GM19324 (cell line): ENCODE measurements at regions not wholly inside any gene's neighbourhood (a gene's known extent, or its start where the extent isn't known, plus 50 kb on each side); places are given as distances from the start of the nearest gene placed in this dataset.
"Not testable (repeated sequence)": the region's sequence is repeated elsewhere in the genome, so short reads cannot be mapped to it uniquely, and the experiment has no call there.

ENCODE experiments used
- ATAC-seq: cut with Tn5 transposase; IDR thresholded peaks from one replicate; pipeline ENCODE4 v1.9.1; 2021; ENCODE audit warnings: mild to moderate bottlenecking, moderate library complexity; ENCODE audit not compliant: unreplicated experiment, low FRiP score

- no peak for ATAC-seq
These were observed 324.0 kb downstream of the FOXO1 start for GRCh38 chr13:40342461-40342860.

- ATAC-seq, result no peak
These were observed 323.5 kb downstream of the FOXO1 start for GRCh38 chr13:40342901-40343300.

DNA sequence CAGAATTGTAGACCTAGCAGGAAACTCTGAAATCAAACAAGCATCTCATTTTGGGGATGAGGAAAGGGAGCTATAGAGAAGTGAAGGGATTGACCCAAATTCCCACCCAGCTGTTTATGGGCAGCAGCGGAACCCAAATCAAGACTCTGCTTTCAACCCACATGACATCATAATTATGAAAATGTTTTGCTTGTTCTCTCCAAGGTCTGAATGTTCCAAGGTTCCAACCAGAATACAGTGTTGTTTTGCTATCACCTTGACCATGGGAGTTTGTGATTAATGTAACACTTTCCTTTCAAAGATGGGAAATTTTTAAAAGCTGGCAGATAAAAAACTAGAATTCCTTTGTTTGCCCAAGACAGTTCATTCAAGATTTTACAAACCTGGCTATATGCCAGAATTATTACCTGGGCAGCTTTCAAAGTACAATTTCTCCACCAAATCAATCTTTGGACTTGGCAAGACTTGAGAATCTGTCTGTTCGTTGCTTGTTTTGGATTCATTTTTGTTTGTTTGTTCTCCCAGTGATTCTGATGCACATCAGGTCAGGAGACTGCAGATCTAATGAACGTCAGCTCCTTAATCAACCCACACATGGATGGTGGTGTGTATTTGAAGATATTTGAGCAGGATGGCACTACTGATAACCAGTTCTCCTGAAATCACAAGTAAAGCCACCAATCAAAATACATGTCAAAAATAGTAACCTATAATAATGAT is 322.7 kb downstream of the FOXO1 start:
- ATAC-seq, result no peak

DNA sequence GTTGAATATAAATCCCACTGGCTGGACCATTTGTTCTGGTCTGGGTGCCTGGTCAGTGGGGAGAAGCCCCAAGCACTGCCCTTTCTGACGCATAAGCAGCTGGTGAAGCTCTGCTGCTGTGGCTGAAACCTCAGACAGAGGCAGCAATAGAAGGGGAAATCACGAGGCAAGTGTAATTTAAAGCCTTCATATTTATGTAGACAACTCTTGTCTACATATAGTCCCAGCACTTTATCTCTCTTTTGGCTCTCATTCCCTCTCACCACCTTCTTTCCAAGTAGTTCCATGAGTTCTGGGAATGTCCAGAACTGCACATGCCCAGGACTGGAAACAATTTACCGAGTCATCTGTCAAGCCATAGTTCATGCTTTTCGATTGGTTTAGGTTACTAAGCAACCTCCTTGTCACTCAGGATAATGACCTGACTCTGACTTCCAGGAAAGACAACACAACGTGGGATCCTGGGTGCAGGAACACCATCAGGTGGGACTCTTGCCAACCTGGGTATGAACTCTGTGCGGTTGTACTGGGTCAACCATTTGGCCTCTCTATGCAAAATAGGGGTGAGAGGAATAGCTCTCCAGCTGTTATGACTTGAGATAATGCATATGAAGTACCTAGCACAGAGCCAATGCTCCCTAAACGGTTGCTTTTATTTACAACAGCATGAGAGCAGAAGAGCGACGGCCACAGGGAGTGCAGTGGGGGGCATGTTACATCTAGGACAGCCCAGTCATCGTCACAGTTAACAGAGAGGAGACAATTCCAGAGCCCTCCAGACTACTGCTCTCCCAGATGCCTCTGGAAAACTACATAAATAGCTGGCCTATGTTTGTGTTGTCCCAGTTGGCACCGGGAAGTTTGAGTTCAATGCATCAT is 321.9 kb downstream of the FOXO1 start:
- peak; percentile 66 for ATAC-seq

GRCh38 chr13:40345149-40345514 is 321.3 kb downstream of the FOXO1 start:
- ATAC-seq, result no peak

GRCh38 chr13:40345654-40346372 is 320.6 kb downstream of the FOXO1 start:
- no peak for ATAC-seq

DNA sequence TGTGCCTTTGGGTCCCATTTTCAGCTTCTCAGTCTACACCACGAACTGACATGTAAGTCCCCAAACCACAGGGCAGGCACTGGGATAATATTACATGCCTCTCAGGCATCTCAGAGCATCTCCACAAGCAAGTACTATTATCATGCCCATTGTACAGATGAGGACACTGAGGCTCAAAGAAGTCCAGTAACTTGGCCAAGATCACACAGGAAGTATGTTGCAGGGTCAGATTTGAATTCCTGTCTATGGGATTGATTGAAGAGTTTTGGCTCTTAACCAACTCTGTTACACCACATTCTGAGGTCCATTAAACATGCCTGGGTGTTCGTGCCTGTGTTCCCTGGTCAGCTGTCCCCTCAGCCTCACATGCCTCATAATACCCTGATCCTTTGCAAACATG is 319.8 kb downstream of the FOXO1 start:
- ATAC-seq, result no peak

GRCh38 chr13:40348096-40348679 is 318.3 kb downstream of the FOXO1 start:
- ATAC-seq, result no peak

- no peak for ATAC-seq
These were observed 316.0 kb downstream of the FOXO1 start for GRCh38 chr13:40350283-40350992.

- no peak for ATAC-seq
These were observed 314.7 kb downstream of the FOXO1 start for GRCh38 chr13:40351537-40352379.

- no peak for ATAC-seq
These were observed 314.1 kb downstream of the FOXO1 start for GRCh38 chr13:40352380-40352778.

DNA sequence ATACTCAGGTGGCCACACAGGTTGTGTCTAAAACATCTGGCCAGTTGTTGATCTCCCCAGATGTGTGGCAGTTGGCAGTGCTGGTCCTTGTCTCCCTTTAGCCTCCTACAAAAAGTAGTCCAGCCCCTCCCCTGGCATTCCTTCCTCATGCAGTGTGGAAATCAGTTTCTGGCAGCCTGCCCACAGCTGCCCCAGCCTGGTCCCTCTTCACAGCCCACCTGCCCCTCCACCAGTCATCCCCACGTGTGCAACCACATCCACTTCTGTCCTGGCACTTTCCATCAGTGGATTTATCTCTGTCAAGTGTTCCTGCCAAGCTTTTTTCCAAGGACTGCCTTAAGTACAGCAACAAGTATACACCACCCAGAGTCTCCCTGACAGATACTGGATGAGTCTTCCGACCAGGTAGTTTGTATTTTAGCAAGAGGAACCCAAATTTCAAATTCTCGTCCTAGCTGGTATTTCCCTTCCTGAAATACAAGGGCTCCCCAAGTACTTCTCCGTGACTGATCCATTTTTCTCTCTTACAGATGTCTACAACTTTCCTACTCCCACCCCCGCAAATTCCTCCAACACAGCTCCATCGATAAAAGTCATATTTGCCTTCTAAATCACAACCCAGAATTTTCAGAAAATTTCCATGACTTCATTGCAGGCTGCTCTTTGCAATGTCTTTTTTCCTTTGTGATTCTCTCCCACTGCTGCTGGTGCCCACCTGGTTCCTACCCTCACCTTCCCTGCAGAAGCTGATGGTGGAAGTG is 313.5 kb downstream of the FOXO1 start:
- ATAC-seq, result no peak

GRCh38 chr13:40355126-40355724 is 311.2 kb downstream of the FOXO1 start:
- ATAC-seq, result no peak

DNA sequence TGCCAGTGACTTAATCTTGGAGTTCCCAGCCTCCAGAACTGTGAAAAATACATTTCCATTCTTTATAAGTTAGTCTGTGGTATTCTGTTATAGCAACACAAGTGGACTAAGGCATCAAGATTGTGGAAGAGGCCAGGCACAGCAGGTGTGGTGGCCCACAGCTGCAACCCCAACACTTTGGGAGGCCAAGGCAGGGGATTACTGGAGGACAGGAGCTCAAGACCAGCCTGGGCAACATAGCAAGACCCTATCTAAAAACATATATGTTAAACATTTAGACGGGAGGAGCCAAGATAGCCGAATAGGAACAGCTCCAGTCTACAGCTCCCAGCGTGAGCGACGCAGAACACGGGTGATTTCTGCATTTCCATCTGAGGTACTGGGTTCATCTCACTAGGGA is 310.4 kb downstream of the FOXO1 start:
- no peak for ATAC-seq

DNA sequence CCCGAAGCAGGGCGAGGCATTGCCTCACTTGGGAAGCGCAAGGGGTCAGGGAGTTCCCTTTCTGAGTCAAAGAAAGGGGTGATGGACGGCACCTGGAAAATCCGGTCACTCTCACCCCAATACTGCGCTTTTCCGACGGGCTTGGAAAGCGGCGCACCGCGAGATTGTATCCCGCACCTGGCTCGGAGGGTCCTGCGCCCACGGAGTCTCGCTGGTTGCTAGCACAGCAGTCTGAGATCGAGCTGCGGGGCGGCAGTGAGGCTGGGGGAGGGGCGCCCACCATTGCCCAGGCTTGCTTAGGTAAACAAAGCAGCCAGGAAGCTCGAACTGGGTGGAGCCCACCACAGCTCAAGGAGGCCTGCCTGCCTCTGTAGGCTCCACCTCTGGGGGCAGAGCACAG is 310.0 kb downstream of the FOXO1 start:
- not testable (repeated sequence) for ATAC-seq

- no peak for ATAC-seq
These were observed 303.9 kb downstream of the FOXO1 start for GRCh38 chr13:40362502-40362901.

- ATAC-seq, result no peak
These were observed 302.8 kb downstream of the FOXO1 start for GRCh38 chr13:40363653-40364052.

DNA sequence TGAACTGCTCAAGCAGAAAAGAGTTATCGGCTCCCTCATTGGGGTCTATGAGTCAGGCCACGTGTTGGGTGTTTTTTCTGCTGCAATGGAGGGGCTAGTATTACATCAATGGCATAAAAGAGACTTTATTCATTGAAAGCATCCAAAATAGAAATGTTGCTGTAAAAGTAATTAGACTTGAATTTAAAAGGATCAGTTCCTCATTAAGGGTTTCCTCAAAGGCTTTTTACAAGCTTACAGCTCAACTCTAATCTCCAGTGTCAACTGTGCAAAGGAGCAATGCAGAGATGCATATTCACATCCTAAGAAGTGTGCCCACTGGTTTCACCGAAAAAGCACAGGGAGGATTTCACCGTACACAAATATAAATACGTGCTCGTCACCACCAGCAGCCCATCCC is 300.3 kb downstream of the FOXO1 start:
- ATAC-seq, result no peak
